ENCODE measurements at regions not wholly inside any gene's neighbourhood (a gene's known extent, or its start where the extent isn't known, plus 50 kb on each side); places are given as distances from the start of the nearest gene placed in this dataset.

DNA sequence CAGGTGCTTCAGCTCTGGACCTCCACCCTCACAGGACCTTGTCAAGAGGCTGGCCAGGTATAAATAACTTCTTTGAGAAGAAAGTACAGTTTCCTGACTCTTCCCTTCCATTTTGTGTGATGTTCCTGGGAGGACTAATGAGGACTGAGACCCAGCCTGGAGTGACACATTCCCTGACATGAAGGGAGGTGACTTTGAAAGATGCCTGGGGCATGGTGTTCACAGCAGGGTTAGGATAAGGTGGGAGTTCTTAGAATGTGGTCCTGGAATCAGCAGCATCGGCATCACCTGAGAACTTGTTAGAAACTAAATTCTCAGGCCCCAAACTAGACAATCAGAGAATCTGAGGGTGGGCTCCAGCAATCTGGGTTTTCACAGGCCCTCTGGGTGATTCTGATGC, 224.9 kb upstream of the BOD1L1 start:
- H4K20me1 ChIP-seq (ENCODE audit: insufficient read depth, low read length) = no peaks in the 10 kb centered on the region
- H3K4me3 ChIP-seq (ENCODE audit: insufficient read depth, low read length) = no peak overlapping the region
- TF ChIP-seq, protein P1, sequence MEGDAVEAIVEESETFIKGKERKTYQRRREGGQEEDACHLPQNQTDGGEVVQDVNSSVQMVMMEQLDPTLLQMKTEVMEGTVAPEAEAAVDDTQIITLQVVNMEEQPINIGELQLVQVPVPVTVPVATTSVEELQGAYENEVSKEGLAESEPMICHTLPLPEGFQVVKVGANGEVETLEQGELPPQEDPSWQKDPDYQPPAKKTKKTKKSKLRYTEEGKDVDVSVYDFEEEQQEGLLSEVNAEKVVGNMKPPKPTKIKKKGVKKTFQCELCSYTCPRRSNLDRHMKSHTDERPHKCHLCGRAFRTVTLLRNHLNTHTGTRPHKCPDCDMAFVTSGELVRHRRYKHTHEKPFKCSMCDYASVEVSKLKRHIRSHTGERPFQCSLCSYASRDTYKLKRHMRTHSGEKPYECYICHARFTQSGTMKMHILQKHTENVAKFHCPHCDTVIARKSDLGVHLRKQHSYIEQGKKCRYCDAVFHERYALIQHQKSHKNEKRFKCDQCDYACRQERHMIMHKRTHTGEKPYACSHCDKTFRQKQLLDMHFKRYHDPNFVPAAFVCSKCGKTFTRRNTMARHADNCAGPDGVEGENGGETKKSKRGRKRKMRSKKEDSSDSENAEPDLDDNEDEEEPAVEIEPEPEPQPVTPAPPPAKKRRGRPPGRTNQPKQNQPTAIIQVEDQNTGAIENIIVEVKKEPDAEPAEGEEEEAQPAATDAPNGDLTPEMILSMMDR (IDR thresholded peaks at IDR 0.05; ENCODE audit: extremely low read depth, low read depth, low read length) = no peak

DNA sequence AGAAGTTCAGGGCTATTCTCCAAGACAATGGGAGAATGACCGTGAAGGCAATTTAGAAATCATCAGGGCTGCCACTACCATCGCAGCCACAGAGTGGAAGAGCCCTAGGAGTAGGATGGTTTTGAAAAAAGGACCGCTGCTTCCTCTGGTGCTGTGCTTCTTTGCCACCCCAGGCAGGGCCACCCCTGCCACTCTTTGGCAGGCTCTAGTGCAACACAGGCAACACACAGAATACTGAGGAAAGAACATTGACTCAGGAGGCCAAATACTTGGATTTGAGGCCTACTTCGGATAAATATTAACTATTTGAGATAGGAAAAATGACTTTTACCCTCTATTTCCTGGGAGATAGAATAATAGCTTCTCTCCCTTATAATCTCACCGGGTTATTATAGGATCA, 228.9 kb upstream of the BOD1L1 start:
- no peaks in the 10 kb centered on the region for H3K79me2 ChIP-seq (ENCODE audit: insufficient read depth, low read length)
- H3K9me3 ChIP-seq (ENCODE audit: low read depth, low read length) = no peaks in the 10 kb centered on the region
- no peak overlapping the region for H3K4me3 ChIP-seq (ENCODE audit: insufficient read depth, low read length)
- no peak overlapping the region for H2AFZ ChIP-seq (ENCODE audit: low read length)
- no peak overlapping the region for H3K4me2 ChIP-seq (ENCODE audit: insufficient read depth, low read length)
- H3K27ac ChIP-seq (ENCODE audit: low read depth, low read length) = no peak overlapping the region
- H3K4me1 ChIP-seq (ENCODE audit: insufficient read depth, low read length) = no peaks in the 10 kb centered on the region
- no peaks in the 10 kb centered on the region for H3K27me3 ChIP-seq (ENCODE audit: insufficient read depth, low read length)
- no peaks in the 10 kb centered on the region for H4K20me1 ChIP-seq (ENCODE audit: insufficient read depth, low read length)
- TF ChIP-seq, protein P1 (IDR thresholded peaks at IDR 0.05; ENCODE audit: extremely low read depth, low read depth, low read length) = no peak
- DNase-seq (ENCODE audit: insufficient read length, low spot score, missing footprints) = no peak
- no peaks in the 10 kb centered on the region for H3K36me3 ChIP-seq (ENCODE audit: insufficient read depth, low read length)

More for the DNA sequence above, 224.9 kb upstream of the BOD1L1 start:
- Histone ChIP-seq H3K27ac (ENCODE audit: low read depth, low read length) (no peak overlapping the region), H3K4me2 (ENCODE audit: insufficient read depth, low read length) (no peak overlapping the region), H3K79me2 (ENCODE audit: insufficient read depth, low read length) (no peaks in the 10 kb centered on the region), H3K36me3 (ENCODE audit: insufficient read depth, low read length) (no peaks in the 10 kb centered on the region), H3K9me3 (ENCODE audit: low read depth, low read length) (no peaks in the 10 kb centered on the region), H3K27me3 (ENCODE audit: insufficient read depth, low read length) (no peaks in the 10 kb centered on the region), H2AFZ (ENCODE audit: low read length) (no peak overlapping the region), H3K4me1 (ENCODE audit: insufficient read depth, low read length) (no peaks in the 10 kb centered on the region)
- no peak for DNase-seq (ENCODE audit: insufficient read length, low spot score, missing footprints)

DNA sequence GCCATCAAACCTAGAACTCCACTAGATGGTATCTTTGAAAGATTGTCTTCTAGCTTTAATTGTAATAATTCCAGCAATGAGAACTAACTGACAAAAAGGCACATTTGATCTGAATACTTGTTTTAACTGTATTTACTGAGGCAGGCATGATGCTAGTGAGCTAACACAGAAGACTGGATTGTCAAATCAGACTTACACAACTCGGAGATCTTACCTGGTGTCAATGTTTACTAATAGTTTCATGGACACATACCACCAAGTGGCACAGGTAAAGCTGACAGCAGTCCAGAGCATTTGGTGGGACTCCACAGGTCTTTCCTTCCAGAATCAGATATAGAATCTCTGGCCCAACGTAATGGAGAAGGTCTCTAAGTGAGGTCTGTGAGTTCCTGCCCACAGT, 229.9 kb upstream of the BOD1L1 start:
- Histone ChIP-seq H2AFZ (ENCODE audit: low read length) (no peak overlapping the region), H3K36me3 (ENCODE audit: insufficient read depth, low read length) (no peaks in the 10 kb centered on the region), H3K4me3 (ENCODE audit: insufficient read depth, low read length) (no peak overlapping the region), H3K9me3 (ENCODE audit: low read depth, low read length) (no peaks in the 10 kb centered on the region), H4K20me1 (ENCODE audit: insufficient read depth, low read length) (no peaks in the 10 kb centered on the region), H3K79me2 (ENCODE audit: insufficient read depth, low read length) (no peaks in the 10 kb centered on the region), H3K4me2 (ENCODE audit: insufficient read depth, low read length) (no peak overlapping the region), H3K4me1 (ENCODE audit: insufficient read depth, low read length) (no peaks in the 10 kb centered on the region), H3K27ac (ENCODE audit: low read depth, low read length) (no peak overlapping the region), H3K27me3 (ENCODE audit: insufficient read depth, low read length) (no peaks in the 10 kb centered on the region)
- TF ChIP-seq, protein P1 (IDR thresholded peaks at IDR 0.05; ENCODE audit: extremely low read depth, low read depth, low read length) = no peak
- DNase-seq (ENCODE audit: insufficient read length, low spot score, missing footprints) = no peak

DNA sequence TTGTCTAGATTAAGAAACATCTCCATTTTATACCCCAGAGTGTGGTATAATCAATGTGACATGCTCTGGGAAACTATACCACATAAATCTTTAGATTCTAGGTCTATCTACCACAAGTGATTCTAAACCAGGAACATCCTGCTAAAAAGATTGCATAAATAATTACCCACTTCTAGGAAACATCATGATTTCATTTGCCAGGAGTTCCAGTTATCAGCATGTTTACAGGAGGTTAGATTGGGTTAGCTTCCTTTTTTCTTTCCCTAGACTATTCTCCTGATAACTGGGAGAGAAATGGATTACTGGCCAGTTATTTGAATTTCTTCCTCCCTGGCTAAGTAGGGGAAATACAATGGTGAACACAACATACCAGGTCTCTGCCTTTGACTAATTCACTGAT, 230.3 kb upstream of the BOD1L1 start:
- Histone ChIP-seq H3K4me3 (ENCODE audit: insufficient read depth, low read length) (no peak overlapping the region), H3K27me3 (ENCODE audit: insufficient read depth, low read length) (no peaks in the 10 kb centered on the region), H3K79me2 (ENCODE audit: insufficient read depth, low read length) (no peaks in the 10 kb centered on the region), H2AFZ (ENCODE audit: low read length) (no peak overlapping the region), H4K20me1 (ENCODE audit: insufficient read depth, low read length) (no peaks in the 10 kb centered on the region), H3K27ac (ENCODE audit: low read depth, low read length) (no peak overlapping the region), H3K4me2 (ENCODE audit: insufficient read depth, low read length) (no peak overlapping the region), H3K36me3 (ENCODE audit: insufficient read depth, low read length) (no peaks in the 10 kb centered on the region), H3K9me3 (ENCODE audit: low read depth, low read length) (no peaks in the 10 kb centered on the region), H3K4me1 (ENCODE audit: insufficient read depth, low read length) (no peaks in the 10 kb centered on the region)
- DNase-seq (ENCODE audit: insufficient read length, low spot score, missing footprints) = no peak
- TF ChIP-seq, protein P1 (IDR thresholded peaks at IDR 0.05; ENCODE audit: extremely low read depth, low read depth, low read length) = no peak
